ENCODE measurements at regions not wholly inside any gene's neighbourhood (a gene's known extent, or its start where the extent isn't known, plus 50 kb on each side); places are given as distances from the start of the nearest gene placed in this dataset.
A peak's percentile ranks its signal among the peaks of the same experiment; 100 is the strongest.

GRCh38 chr2:105607920-105608504 lies 136.7 kb upstream of the NCK2 start:
- no peaks in the 10 kb centered on the region for H3K36me3 ChIP-seq (ENCODE audit: control insufficient read depth in 1 of 2, insufficient read depth in 2 of 2, low read length in 1 of 2)
- H3K9me3 ChIP-seq (ENCODE audit: control insufficient read depth, low read length): no peaks in the 10 kb centered on the region
- WGBS, 2 donors: 39 to 40% methylated on average over 4 of the region's 4 CpGs
- no peak for ATAC-seq (ENCODE audit: low FRiP score)
- no peak for DNase-seq
- no peaks in the 10 kb centered on the region for H3K4me1 ChIP-seq (ENCODE audit: control insufficient read depth in 1 of 2, insufficient read depth in 2 of 2, low read length in 2 of 2)
- no peak overlapping the region for H3K4me3 ChIP-seq (ENCODE audit: low read length in 2 of 2)
- intact Hi-C loops (cut with DNase I): loop anchor here (10.0 kb wide), 2 partner anchors 277 to 297 kb away; no protein-coding TSS in a partner anchor
- no peak overlapping the region for H3K27ac ChIP-seq (ENCODE audit: low read depth in 1 of 2, low read length in 2 of 2)
- H3K27me3 ChIP-seq (ENCODE audit: control insufficient read depth in 1 of 2, insufficient read depth in 2 of 2, low read length in 1 of 2): no peaks in the 10 kb centered on the region

DNA sequence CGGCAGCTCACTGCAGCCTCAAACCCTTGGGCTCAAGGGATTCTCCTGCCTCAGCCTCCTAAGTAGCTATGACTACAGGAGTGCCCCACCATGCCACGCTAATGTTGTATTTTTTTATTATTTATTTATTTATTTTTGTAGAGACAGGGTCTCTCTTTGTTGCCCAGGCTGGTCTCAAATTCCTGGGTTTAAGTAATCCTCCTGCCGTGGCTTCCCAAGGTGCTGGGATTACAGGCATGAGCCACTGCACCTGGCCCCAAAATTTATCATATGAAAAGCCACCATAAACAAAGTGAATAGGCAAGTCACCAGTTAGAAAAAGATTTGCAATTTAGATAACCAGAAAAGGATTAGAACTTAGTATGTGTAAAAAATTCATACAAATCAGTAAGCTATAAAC lies 138.6 kb upstream of the NCK2 start:
- intact Hi-C loops (cut with DNase I): loop anchor here (10.0 kb wide), 2 partner anchors 279 to 299 kb away; no protein-coding TSS in a partner anchor
- WGBS, 2 donors: 63 to 71% methylated on average over 3 of the region's 3 CpGs
- Histone ChIP-seq H3K27ac (ENCODE audit: low read depth in 1 of 2, low read length in 2 of 2) (no peak overlapping the region), H3K9me3 (ENCODE audit: control insufficient read depth, low read length) (no peaks in the 10 kb centered on the region), H3K36me3 (ENCODE audit: control insufficient read depth in 1 of 2, insufficient read depth in 2 of 2, low read length in 1 of 2) (no peaks in the 10 kb centered on the region), H3K4me1 (ENCODE audit: control insufficient read depth in 1 of 2, insufficient read depth in 2 of 2, low read length in 2 of 2) (no peaks in the 10 kb centered on the region), H3K4me3 (ENCODE audit: low read length in 2 of 2) (no peak overlapping the region), H3K27me3 (ENCODE audit: control insufficient read depth in 1 of 2, insufficient read depth in 2 of 2, low read length in 1 of 2) (no peaks in the 10 kb centered on the region)
- DNase-seq: no peak
- ATAC-seq (ENCODE audit: low FRiP score): no peak

- no peak overlapping the region for H3K27ac ChIP-seq (ENCODE audit: low read depth in 1 of 2, low read length in 2 of 2)
These were observed 139.8 kb upstream of the NCK2 start for GRCh38 chr2:105604938-105605337.

GRCh38 chr2:105600949-105601794 lies 143.5 kb upstream of the NCK2 start:
- Histone ChIP-seq H3K9me3 (ENCODE audit: control insufficient read depth, low read length) (no peaks in the 10 kb centered on the region), H3K27me3 (ENCODE audit: control insufficient read depth in 1 of 2, insufficient read depth in 2 of 2, low read length in 1 of 2) (no peaks in the 10 kb centered on the region), H3K4me1 (ENCODE audit: control insufficient read depth in 1 of 2, insufficient read depth in 2 of 2, low read length in 2 of 2) (no peaks in the 10 kb centered on the region), H3K27ac (ENCODE audit: low read depth in 1 of 2, low read length in 2 of 2) (no peak overlapping the region), H3K4me3 (ENCODE audit: low read length in 2 of 2) (no peak overlapping the region), H3K36me3 (ENCODE audit: control insufficient read depth in 1 of 2, insufficient read depth in 2 of 2, low read length in 1 of 2) (no peaks in the 10 kb centered on the region)
- WGBS, 2 donors: 30 to 36% methylated on average over 8 of the region's 8 CpGs
- intact Hi-C loops (cut with DNase I): loop anchor here (10.0 kb wide), 2 partner anchors 284 to 304 kb away; no protein-coding TSS in a partner anchor
- DNase-seq (no peak), ATAC-seq (ENCODE audit: low FRiP score) (no peak)

More at GRCh38 chr2:105604938-105605337, 139.8 kb upstream of the NCK2 start:
- intact Hi-C loops (cut with DNase I): loop anchor here (10.0 kb wide), 2 partner anchors 280 to 300 kb away; no protein-coding TSS in a partner anchor
- Histone ChIP-seq H3K27me3 (ENCODE audit: control insufficient read depth in 1 of 2, insufficient read depth in 2 of 2, low read length in 1 of 2) (no peaks in the 10 kb centered on the region), H3K4me3 (ENCODE audit: low read length in 2 of 2) (no peak overlapping the region), H3K4me1 (ENCODE audit: control insufficient read depth in 1 of 2, insufficient read depth in 2 of 2, low read length in 2 of 2) (no peaks in the 10 kb centered on the region), H3K36me3 (ENCODE audit: control insufficient read depth in 1 of 2, insufficient read depth in 2 of 2, low read length in 1 of 2) (no peaks in the 10 kb centered on the region), H3K9me3 (ENCODE audit: control insufficient read depth, low read length) (no peaks in the 10 kb centered on the region)
- ATAC-seq (ENCODE audit: low FRiP score) (peak; percentile 81), DNase-seq (peak in 1 of 2 donors; percentile 57)
- 5 to 7% methylated on average over 3 of the region's 3 CpGs for WGBS, 2 donors

- Histone ChIP-seq H3K4me1 (ENCODE audit: control insufficient read depth in 1 of 2, insufficient read depth in 2 of 2, low read length in 2 of 2) (no peaks in the 10 kb centered on the region), H3K4me3 (ENCODE audit: low read length in 2 of 2) (no peak overlapping the region), H3K36me3 (ENCODE audit: control insufficient read depth in 1 of 2, insufficient read depth in 2 of 2, low read length in 1 of 2) (no peaks in the 10 kb centered on the region), H3K27me3 (ENCODE audit: control insufficient read depth in 1 of 2, insufficient read depth in 2 of 2, low read length in 1 of 2) (no peaks in the 10 kb centered on the region), H3K9me3 (ENCODE audit: control insufficient read depth, low read length) (no peaks in the 10 kb centered on the region), H3K27ac (ENCODE audit: low read depth in 1 of 2, low read length in 2 of 2) (no peak overlapping the region)
- ATAC-seq (ENCODE audit: low FRiP score) (no peak), DNase-seq (no peak)
- intact Hi-C loops (cut with DNase I): loop anchor here (10.0 kb wide), 2 partner anchors 284 to 304 kb away; no protein-coding TSS in a partner anchor
- WGBS, 2 donors: 37 to 46% methylated on average over 6 of the region's 6 CpGs
These were observed 144.1 kb upstream of the NCK2 start for GRCh38 chr2:105600602-105600948.

GRCh38 chr2:105600037-105600442 lies 144.7 kb upstream of the NCK2 start:
- ATAC-seq (ENCODE audit: low FRiP score): no peak
- no peak overlapping the region for H3K4me3 ChIP-seq (ENCODE audit: low read length in 2 of 2)
- no peaks in the 10 kb centered on the region for H3K9me3 ChIP-seq (ENCODE audit: control insufficient read depth, low read length)
- H3K27me3 ChIP-seq (ENCODE audit: control insufficient read depth in 1 of 2, insufficient read depth in 2 of 2, low read length in 1 of 2): no peaks in the 10 kb centered on the region
- H3K27ac ChIP-seq (ENCODE audit: low read depth in 1 of 2, low read length in 2 of 2): no peak overlapping the region
- no peaks in the 10 kb centered on the region for H3K4me1 ChIP-seq (ENCODE audit: control insufficient read depth in 1 of 2, insufficient read depth in 2 of 2, low read length in 2 of 2)
- intact Hi-C loops (cut with DNase I): loop anchor here (10.0 kb wide), 2 partner anchors 285 to 305 kb away; no protein-coding TSS in a partner anchor
- no peak for DNase-seq
- WGBS, 2 donors: 86 to 98% methylated on average over 9 of the region's 9 CpGs
- H3K36me3 ChIP-seq (ENCODE audit: control insufficient read depth in 1 of 2, insufficient read depth in 2 of 2, low read length in 1 of 2): no peaks in the 10 kb centered on the region

DNA sequence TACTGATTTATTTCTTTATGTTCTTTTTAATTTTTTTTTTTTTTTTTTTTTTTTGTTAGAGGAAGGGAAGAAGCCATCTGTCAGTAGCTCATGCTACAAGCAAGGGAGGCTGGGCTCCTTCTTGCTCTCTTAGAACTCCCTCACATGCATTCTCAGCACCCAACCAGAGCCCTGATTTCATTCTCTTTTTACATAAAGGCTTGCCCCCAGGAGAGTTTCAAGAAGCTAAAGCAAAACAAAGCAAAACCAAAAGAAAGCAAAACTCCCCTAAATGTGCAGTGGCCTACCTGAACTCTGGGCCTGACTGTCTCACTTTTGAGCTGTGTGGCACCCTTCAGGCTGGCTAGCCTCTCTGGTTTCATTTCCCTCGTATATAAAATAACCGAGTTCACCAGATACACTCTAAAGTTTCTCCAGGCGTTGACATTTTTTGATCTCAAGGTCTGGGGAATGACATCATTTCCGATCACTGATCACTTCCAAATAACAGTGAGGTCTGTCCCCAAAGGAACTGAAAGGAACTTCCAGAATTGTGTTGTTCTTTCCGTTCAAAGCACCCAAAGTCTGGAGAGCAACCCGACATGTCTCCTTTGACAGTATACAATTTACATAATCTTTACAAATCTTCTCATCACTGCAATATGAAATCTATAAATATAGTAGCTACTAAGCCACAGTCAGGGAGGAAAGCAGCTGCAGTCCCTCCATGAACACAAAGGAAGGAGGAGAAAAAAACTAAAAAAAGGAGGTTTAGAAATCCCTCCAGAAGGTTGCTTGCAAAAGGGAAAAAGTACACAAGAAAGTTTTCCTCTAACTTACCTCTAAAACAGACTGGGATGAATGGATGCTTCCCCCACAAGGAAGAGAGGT lies 145.6 kb upstream of the NCK2 start:
- DNase-seq (no peak), ATAC-seq (ENCODE audit: low FRiP score) (no peak)

More for the DNA sequence above, 145.6 kb upstream of the NCK2 start:
- Histone ChIP-seq H3K27ac (ENCODE audit: low read depth in 1 of 2, low read length in 2 of 2) (no peak overlapping the region), H3K4me3 (ENCODE audit: low read length in 2 of 2) (no peak overlapping the region), H3K4me1 (ENCODE audit: control insufficient read depth in 1 of 2, insufficient read depth in 2 of 2, low read length in 2 of 2) (no peaks in the 10 kb centered on the region), H3K9me3 (ENCODE audit: control insufficient read depth, low read length) (no peaks in the 10 kb centered on the region), H3K36me3 (ENCODE audit: control insufficient read depth in 1 of 2, insufficient read depth in 2 of 2, low read length in 1 of 2) (no peaks in the 10 kb centered on the region), H3K27me3 (ENCODE audit: control insufficient read depth in 1 of 2, insufficient read depth in 2 of 2, low read length in 1 of 2) (no peaks in the 10 kb centered on the region)
- intact Hi-C loops (cut with DNase I): no loop called here
- WGBS, 2 donors: 83 to 93% methylated on average over 6 of the region's 6 CpGs

Data from aorta (tissue), 5 donors.